Heart left ventricle (tissue), 16 donors: ENCODE measurements at regions not wholly inside any gene's neighbourhood (a gene's known extent, or its start where the extent isn't known, plus 50 kb on each side); places are given as distances from the start of the nearest gene placed in this dataset.

Experiments
- ATAC-seq, 4 donors: fragments of 200-7000 bp; cut with Tn5 transposase; one replicate each; pipeline ENCODE4 v1.9.1; 2020 to 2022; ENCODE audit warnings: moderate library complexity in 4 of 4, mild to moderate bottlenecking in 3 of 4, moderate number of reproducible peaks in 1 of 4
- DNase-seq, 5 donors: peaks; one replicate each; pipeline ENCODE4 v3.0.0-alpha.2; 2020
- H3K27ac ChIP-seq, 12 donors: fragments of 200-600 bp; sonication (generic) in 4 of 12; one replicate each; pipeline versions ENCODE4 v1.5.0 to v1.8.0; 2016 to 2022; ENCODE audit warnings: mild to moderate bottlenecking in 2 of 12
- H3K27me3 ChIP-seq, 9 donors: fragments of 200-600 bp; sonication (generic) in 2 of 9; one replicate each; pipeline versions ENCODE4 v1.5.1 to v1.8.0; 2016 to 2022; ENCODE audit warnings: mild to moderate bottlenecking in 3 of 9
- H3K36me3 ChIP-seq, 9 donors: fragments of 200-600 bp; sonication (generic) in 2 of 9; one replicate each; pipeline versions ENCODE4 v1.5.0 to v1.8.0; 2018 to 2022; ENCODE audit warnings: mild to moderate bottlenecking in 2 of 9
- H3K4me1 ChIP-seq, 12 donors: fragments of 200-600 bp; sonication (generic) in 4 of 12; one replicate each; pipeline versions ENCODE4 v1.5.0 to v1.8.0; 2016 to 2022; ENCODE audit warnings: mild to moderate bottlenecking in 3 of 12
- H3K4me3 ChIP-seq, 12 donors: fragments of 200-600 bp; sonication (generic) in 4 of 12; one replicate each; pipeline versions ENCODE4 v1.5.0 to v1.8.0; 2017 to 2022; ENCODE audit warnings: mild to moderate bottlenecking in 9 of 12, moderate library complexity in 4 of 12
- H3K9me3 ChIP-seq, 12 donors: fragments of 200-600 bp; sonication (generic) in 4 of 12; one replicate each; pipeline versions ENCODE4 v1.5.0 to v1.8.0; 2016 to 2022; ENCODE audit warnings: mild to moderate bottlenecking in 1 of 12
- CTCF ChIP-seq, 12 donors: fragments of 200-600 bp; sonication (generic) in 4 of 12; IDR thresholded peaks; one replicate each; pipeline versions ENCODE4 v1.5.0 to v1.8.0; 2018 to 2022; ENCODE audit warnings: antibody characterized with exemption in 12 of 12, mild to moderate bottlenecking in 5 of 12
- POLR2A ChIP-seq, 2 donors: fragments of 450-650 bp; IDR thresholded peaks; one replicate each; pipeline ENCODE4 v1.6.1; 2017; ENCODE audit warnings: antibody characterized with exemption in 2 of 2, mild to moderate bottlenecking in 2 of 2, moderate library complexity in 2 of 2
- whole genome bisulfite sequencing, 4 donors: extraction: QIAGEN DNeasy Blood & Tissue Kit in 2 of 4; methylation state at CpG; one replicate each; pipeline versions ENCODE4 v1.1.5 to v1.1.7; 2013 to 2018; 5-methylcytosine and 5-hydroxymethylcytosine counted together
- intact Hi-C, 10 donors: fragments of 100-400 bp; cut with DNase I; formaldehyde crosslinking; loops; one replicate each; pipeline versions ENCODE4 v1.11.1 to v1.14.2; 2022
- donor health status: ischemic (EF 13 %, LVEDD 7.1; RV severe dilation, severe dysfunction).
- donor health status: healthy with polysubstance abuse.
- donor health status: DM: no; HTN: yes; CAD: no.
- donor health status: DM: no; HTN: no; CAD: no.
- donor health status: ischemic (EF 25% LVEDD 6.9; RV normal size, moderate dysfunction).
- donor health status: ischemic (EF 25% LVEDD 5.7; RV mildly dilated, moderate dysfunction).
- donor health status: healthy.
- donor health status: DM: yes; HTN: yes; CAD: no.
- donor health status: ischemic (EF 35%, LVEDD 5.7; RV mildly dilated, moderate dysfunction).
- donor health status: nonischemic (EF 11% LVEDD 7.7; RV severe dilation, severe dysfunction).
- donor health status: DM: yes; HTN: yes; CAD: no.
- donor health status: PGD.
- donor health status: ischemic (EF 29% LVEDD 5.4; RV normal size, mild dysfunction).
- donor health status: nonischemic (EF 23%, LVEDD 6.1; RV moderate dilation, normal function).

- DNase-seq: peak in 1 of 5 donors; percentile 30
- TF ChIP-seq CTCF (IDR thresholded peaks at IDR 0.05) (no peak), POLR2A (IDR thresholded peaks at IDR 0.05) (no peak)
- intact Hi-C loops: loop anchor here in 8 of 10 donors (5.0 to 10.0 kb wide), 10 partner anchors 63 to 444 kb away; no protein-coding TSS in a partner anchor
- ATAC-seq: peak in 1 of 4 donors; percentile 25
- Histone ChIP-seq H3K27me3 (peaks cover 0 to 46% (median 0%) of the 10 kb centered on the region in 9 donors), H3K36me3 (no peaks in the 10 kb centered on the region), H3K4me1 (peaks cover 0 to 18% (median 4%) of the 10 kb centered on the region in 12 donors), H3K4me3 (no peak overlapping the region), H3K27ac (peak overlapping the region in 7 of 12 donors; percentile 29 to 73 (median 58)), H3K9me3 (peaks cover 0 to under 1% (median 0%) of the 10 kb centered on the region in 12 donors)
- 51 to 62% (median 56%) methylated on average over 7 of the region's 7 CpGs for WGBS, 4 donors
These were observed 81.5 kb upstream of the BCOR start for GRCh38 chrX:40179283-40179682.

- peaks cover 0 to 28% (median 11%) of the 10 kb centered on the region in 12 donors for H3K4me1 ChIP-seq
- no peaks in the 10 kb centered on the region for H3K9me3 ChIP-seq
- 62 to 70% (median 64%) methylated on average over 14 of the region's 14 CpGs for WGBS, 4 donors
- DNase-seq (no peak), ATAC-seq (no peak)
- no peaks in the 10 kb centered on the region for H3K36me3 ChIP-seq
- intact Hi-C loops: loop anchor here in 8 of 10 donors (5.0 to 10.0 kb wide), 10 partner anchors 64 to 443 kb away; no protein-coding TSS in a partner anchor
- no peak overlapping the region for H3K4me3 ChIP-seq
- H3K27ac ChIP-seq: peak overlapping the region in 4 of 12 donors; percentile 19 to 94 (median 80)
- TF ChIP-seq POLR2A (IDR thresholded peaks at IDR 0.05) (no peak), CTCF (IDR thresholded peaks at IDR 0.05) (no peak)
- peaks cover 0 to 55% (median 0%) of the 10 kb centered on the region in 9 donors for H3K27me3 ChIP-seq
These were observed 80.4 kb upstream of the BCOR start for GRCh38 chrX:40177942-40178715.

GRCh38 chrX:40177489-40177888 is 79.7 kb upstream of the BCOR start:
- H3K9me3 ChIP-seq: no peaks in the 10 kb centered on the region
- no peaks in the 10 kb centered on the region for H3K36me3 ChIP-seq
- peak overlapping the region in 11 of 12 donors; percentile 84 to 99 (median 94) for H3K27ac ChIP-seq
- peak overlapping the region in 7 of 12 donors; percentile 59 to 79 (median 61) for H3K4me3 ChIP-seq
- DNase-seq (no peak), ATAC-seq (no peak)
- intact Hi-C loops: loop anchor here in 8 of 10 donors (5.0 to 10.0 kb wide), 10 partner anchors 65 to 443 kb away; no protein-coding TSS in a partner anchor
- WGBS, 4 donors: 89 to 93% (median 92%) methylated on average over 2 of the region's 2 CpGs
- TF ChIP-seq CTCF (IDR thresholded peaks at IDR 0.05) (no peak), POLR2A (IDR thresholded peaks at IDR 0.05) (no peak)
- peaks cover 0 to 60% (median 0%) of the 10 kb centered on the region in 9 donors for H3K27me3 ChIP-seq
- peaks cover 0 to 32% (median 13%) of the 10 kb centered on the region in 12 donors for H3K4me1 ChIP-seq

- Histone ChIP-seq H3K4me3 (peak overlapping the region; percentile 35 to 79 (median 60)), H3K27me3 (peaks cover 0 to 65% (median 0%) of the 10 kb centered on the region in 9 donors), H3K9me3 (no peaks in the 10 kb centered on the region), H3K36me3 (no peaks in the 10 kb centered on the region), H3K4me1 (peaks cover 0 to 32% (median 13%) of the 10 kb centered on the region in 12 donors), H3K27ac (peak overlapping the region; percentile 84 to 99 (median 94))
- intact Hi-C loops: loop anchor here in 8 of 10 donors (5.0 to 10.0 kb wide), 10 partner anchors 65 to 442 kb away; no protein-coding TSS in a partner anchor
- TF ChIP-seq CTCF (IDR thresholded peaks at IDR 0.05): no peak
- no peak for TF ChIP-seq POLR2A (IDR thresholded peaks at IDR 0.05)
- ATAC-seq: peak in 2 of 4 donors; percentile 12 to 14
- DNase-seq: peak in 2 of 5 donors; percentile 27 to 50
- WGBS, 4 donors: 3 to 16% (median 9%) methylated on average over 14 of the region's 14 CpGs
These were observed 79.3 kb upstream of the BCOR start for GRCh38 chrX:40177117-40177430.
